ENCODE measurements at regions not wholly inside any gene's neighbourhood (a gene's known extent, or its start where the extent isn't known, plus 50 kb on each side); places are given as distances from the start of the nearest gene placed in this dataset.

DNA sequence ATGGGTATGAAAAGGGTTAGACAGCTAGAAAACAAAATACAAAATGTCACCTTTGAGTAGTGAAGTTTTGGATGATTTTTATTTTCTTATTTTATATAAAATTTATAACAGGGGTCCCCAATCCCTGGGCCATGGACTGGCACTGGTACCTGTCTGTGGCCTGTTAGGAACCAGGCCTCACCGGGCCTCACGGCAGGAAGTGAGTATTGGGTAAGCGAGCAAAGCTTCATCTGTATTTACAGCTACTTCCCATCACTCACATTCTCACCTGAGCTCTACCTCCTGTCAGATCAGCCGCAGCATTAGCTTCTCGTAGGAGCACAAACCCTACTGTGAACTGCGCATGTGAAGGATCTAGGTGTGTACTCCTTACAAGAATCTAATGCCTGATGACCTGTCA, 202.8 kb upstream of the TWIST2 start:
- no peak for TF ChIP-seq CTCF (conservative IDR thresholded peaks at IDR 0.05 in 1 of 2, IDR thresholded peaks at IDR 0.05 in 1 of 2; ENCODE audit: low read depth in 1 of 2, low read length in 2 of 2)
- TF ChIP-seq EZH2 (IDR thresholded peaks at IDR 0.05; ENCODE audit: low read length, missing control alignments): no peak

All from fibroblast of lung (primary cell).